HG03520 (cell line): ENCODE measurements at regions not wholly inside any gene's neighbourhood (a gene's known extent, or its start where the extent isn't known, plus 50 kb on each side); places are given as distances from the start of the nearest gene placed in this dataset.
"Not testable (repeated sequence)": the region's sequence is repeated elsewhere in the genome, so short reads cannot be mapped to it uniquely, and the experiment has no call there.

ENCODE experiments used
- ATAC-seq: cut with Tn5 transposase; IDR thresholded peaks from one replicate; pipeline ENCODE4 v1.9.1; 2021; ENCODE audit warnings: mild to moderate bottlenecking, moderate library complexity; ENCODE audit not compliant: unreplicated experiment

- ATAC-seq, result no peak
Measured at GRCh38 chr5:126274076-126274762, 149.0 kb upstream of the GRAMD2B start.

- ATAC-seq, result no peak
Measured at GRCh38 chr5:126274763-126275125, 148.5 kb upstream of the GRAMD2B start.

- no peak for ATAC-seq
Measured at GRCh38 chr5:126277762-126278161, 145.4 kb upstream of the GRAMD2B start.

GRCh38 chr5:126280343-126280742 is 142.9 kb upstream of the GRAMD2B start:
- ATAC-seq, result no peak

GRCh38 chr5:126280846-126281245 is 142.4 kb upstream of the GRAMD2B start:
- ATAC-seq, result no peak

- ATAC-seq, result no peak
Measured at GRCh38 chr5:126284977-126285696, 138.1 kb upstream of the GRAMD2B start.

GRCh38 chr5:126296121-126296520 is 127.1 kb upstream of the GRAMD2B start:
- not testable (repeated sequence) for ATAC-seq

GRCh38 chr5:126300293-126300692 is 122.9 kb upstream of the GRAMD2B start:
- no peak for ATAC-seq

GRCh38 chr5:126301056-126301455 is 122.2 kb upstream of the GRAMD2B start:
- no peak for ATAC-seq

- no peak for ATAC-seq
Measured at GRCh38 chr5:126309860-126310259, 113.3 kb upstream of the GRAMD2B start.

- ATAC-seq, result no peak
Measured at GRCh38 chr5:126311766-126312165, 111.4 kb upstream of the GRAMD2B start.

GRCh38 chr5:126315341-126315740 is 107.9 kb upstream of the GRAMD2B start:
- ATAC-seq, result no peak

GRCh38 chr5:126332326-126332725 is 90.9 kb upstream of the GRAMD2B start:
- ATAC-seq, result no peak

- ATAC-seq, result no peak
Measured at GRCh38 chr5:126334760-126335159, 88.4 kb upstream of the GRAMD2B start.

- ATAC-seq, result no peak
Measured at GRCh38 chr5:126335886-126336285, 87.3 kb upstream of the GRAMD2B start.

GRCh38 chr5:126338635-126339034 is 84.6 kb upstream of the GRAMD2B start:
- no peak for ATAC-seq

GRCh38 chr5:126339215-126339805 is 83.9 kb upstream of the GRAMD2B start:
- no peak for ATAC-seq

- ATAC-seq, result no peak
Measured at GRCh38 chr5:126341906-126342630, 81.1 kb upstream of the GRAMD2B start.

- no peak for ATAC-seq
Measured at GRCh38 chr5:126348855-126349635, 74.2 kb upstream of the GRAMD2B start.

GRCh38 chr5:126351153-126351552 is 72.1 kb upstream of the GRAMD2B start:
- ATAC-seq, result no peak
